Ishikawa (cell line): ENCODE measurements at regions not wholly inside any gene's neighbourhood (a gene's known extent, or its start where the extent isn't known, plus 50 kb on each side); places are given as distances from the start of the nearest gene placed in this dataset.

ENCODE experiments used
- CREB1 ChIP-seq: IDR thresholded peaks from 2 replicates; pipeline ENCODE4 v1.6.1; 2012; ENCODE audit warnings: low read depth
- REST ChIP-seq: IDR thresholded peaks from 2 replicates; pipeline ENCODE4 v1.6.1; 2012; ENCODE audit warnings: low read depth, mild to moderate bottlenecking
- TAF1 ChIP-seq: IDR thresholded peaks from 2 replicates; pipeline ENCODE4 v1.6.1; 2012; ENCODE audit warnings: low read depth, mild to moderate bottlenecking
- USF1 ChIP-seq: IDR thresholded peaks from 2 replicates; pipeline ENCODE4 v1.6.1; 2012

DNA sequence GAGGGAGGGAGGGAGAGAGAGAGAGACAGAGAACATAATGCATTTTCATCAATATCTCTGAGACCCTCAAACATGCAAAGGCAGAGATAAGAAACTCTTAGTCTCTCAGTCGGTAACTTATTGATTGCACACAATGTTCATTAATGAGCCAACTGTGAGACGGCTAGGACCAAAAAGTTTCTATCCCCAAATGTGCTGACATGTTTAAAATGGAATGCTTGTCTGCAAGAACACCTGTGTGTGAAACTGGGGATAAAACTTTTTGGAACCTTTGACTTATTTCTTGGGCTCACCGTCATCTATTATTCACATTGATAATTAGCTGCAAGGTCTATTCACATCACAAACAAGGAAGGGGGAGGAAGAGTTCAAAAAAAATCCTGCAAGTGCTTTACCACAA, 477.9 kb downstream of the STIM2 start:
- TF ChIP-seq TAF1 (no peak), REST (no peak), CREB1 (no peak), USF1 (no peak)
